OCI-LY7 (cell line): ENCODE measurements at regions not wholly inside any gene's neighbourhood (a gene's known extent, or its start where the extent isn't known, plus 50 kb on each side); places are given as distances from the start of the nearest gene placed in this dataset.

ENCODE experiments used
- EZH2phosphoT487 ChIP-seq: fragments of 200-600 bp; sonication (generic); IDR thresholded peaks from 2 replicates; pipeline ENCODE4 v1.6.1; 2018; ENCODE audit warnings: low read depth, borderline replicate concordance, mild to moderate bottlenecking, mixed run types, antibody characterized with exemption, low read length, moderate library complexity, mixed read lengths
- TF ChIP-seq, protein P1 (sequence below): fragments of 200-600 bp; sonication (generic); conservative IDR thresholded peaks from 2 replicates; pipeline ENCODE4 v1.5.1; 2014; ENCODE audit warnings: mild to moderate bottlenecking, antibody characterized with exemption, low read length, moderate library complexity, mixed read lengths

DNA sequence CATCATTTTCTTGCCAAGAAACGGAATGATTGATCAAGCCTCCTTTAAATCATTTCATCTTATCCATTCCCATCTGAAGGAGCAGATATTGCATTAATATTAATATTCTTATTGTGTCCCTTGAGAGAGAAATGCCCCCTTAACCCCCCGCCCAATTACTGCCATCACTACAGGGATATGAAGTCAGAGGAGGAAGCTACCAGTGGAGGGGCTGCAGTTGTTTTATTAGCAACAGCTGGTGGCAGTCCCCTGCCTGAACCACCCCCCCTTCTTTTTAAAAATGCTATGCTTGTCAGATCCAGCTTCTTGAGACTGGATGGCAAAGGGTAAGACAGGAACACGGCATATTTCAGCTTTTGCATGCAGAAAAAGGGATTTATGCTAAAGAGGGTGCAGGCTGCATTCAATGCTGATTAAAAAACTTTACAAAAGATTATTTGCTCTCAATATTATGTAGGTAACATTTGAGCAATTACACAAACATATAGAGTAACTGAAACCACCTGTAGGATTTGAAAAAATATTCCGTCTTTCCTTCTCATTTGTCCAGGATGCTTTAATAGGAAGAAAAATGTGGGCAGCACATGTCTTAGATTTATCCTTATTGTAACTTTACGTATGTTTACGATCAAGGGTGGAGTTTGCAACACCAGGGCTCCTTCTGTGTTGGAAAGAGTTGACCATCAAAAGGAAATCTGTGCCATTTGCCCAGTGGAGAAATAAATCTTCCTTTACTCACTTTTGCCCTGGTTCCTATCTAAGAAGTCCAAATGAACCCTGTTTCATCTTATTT is 77.7 kb downstream of the ZBTB18 start:
- TF ChIP-seq, protein P1, sequence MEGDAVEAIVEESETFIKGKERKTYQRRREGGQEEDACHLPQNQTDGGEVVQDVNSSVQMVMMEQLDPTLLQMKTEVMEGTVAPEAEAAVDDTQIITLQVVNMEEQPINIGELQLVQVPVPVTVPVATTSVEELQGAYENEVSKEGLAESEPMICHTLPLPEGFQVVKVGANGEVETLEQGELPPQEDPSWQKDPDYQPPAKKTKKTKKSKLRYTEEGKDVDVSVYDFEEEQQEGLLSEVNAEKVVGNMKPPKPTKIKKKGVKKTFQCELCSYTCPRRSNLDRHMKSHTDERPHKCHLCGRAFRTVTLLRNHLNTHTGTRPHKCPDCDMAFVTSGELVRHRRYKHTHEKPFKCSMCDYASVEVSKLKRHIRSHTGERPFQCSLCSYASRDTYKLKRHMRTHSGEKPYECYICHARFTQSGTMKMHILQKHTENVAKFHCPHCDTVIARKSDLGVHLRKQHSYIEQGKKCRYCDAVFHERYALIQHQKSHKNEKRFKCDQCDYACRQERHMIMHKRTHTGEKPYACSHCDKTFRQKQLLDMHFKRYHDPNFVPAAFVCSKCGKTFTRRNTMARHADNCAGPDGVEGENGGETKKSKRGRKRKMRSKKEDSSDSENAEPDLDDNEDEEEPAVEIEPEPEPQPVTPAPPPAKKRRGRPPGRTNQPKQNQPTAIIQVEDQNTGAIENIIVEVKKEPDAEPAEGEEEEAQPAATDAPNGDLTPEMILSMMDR, result no peak
- TF ChIP-seq EZH2phosphoT487, result no peak
